ENCODE measurements at regions not wholly inside any gene's neighbourhood (a gene's known extent, or its start where the extent isn't known, plus 50 kb on each side); places are given as distances from the start of the nearest gene placed in this dataset.

DNA sequence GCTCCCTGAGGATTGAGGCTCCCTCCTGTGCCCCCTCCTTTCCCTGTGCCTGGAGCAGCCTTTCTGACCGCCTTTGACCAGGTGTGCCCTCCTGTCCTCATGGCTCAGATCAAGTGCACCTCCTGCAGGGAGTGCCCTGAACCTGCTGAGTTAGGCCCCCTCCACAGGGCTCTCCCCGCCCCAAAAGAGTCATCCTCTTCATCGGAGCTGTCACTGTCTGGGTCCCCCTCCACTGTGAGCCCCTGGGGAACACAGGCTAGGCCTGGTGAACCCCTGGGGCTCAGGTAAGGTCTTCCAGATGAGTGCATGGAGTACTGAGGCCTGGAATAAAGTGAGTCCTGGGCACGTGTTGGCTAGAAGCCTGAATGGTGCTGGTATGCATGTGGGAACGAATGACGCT, 173.5 kb downstream of the INHBB start:
- H3K27ac ChIP-seq, result no peak overlapping the region
- TF ChIP-seq, protein P1, sequence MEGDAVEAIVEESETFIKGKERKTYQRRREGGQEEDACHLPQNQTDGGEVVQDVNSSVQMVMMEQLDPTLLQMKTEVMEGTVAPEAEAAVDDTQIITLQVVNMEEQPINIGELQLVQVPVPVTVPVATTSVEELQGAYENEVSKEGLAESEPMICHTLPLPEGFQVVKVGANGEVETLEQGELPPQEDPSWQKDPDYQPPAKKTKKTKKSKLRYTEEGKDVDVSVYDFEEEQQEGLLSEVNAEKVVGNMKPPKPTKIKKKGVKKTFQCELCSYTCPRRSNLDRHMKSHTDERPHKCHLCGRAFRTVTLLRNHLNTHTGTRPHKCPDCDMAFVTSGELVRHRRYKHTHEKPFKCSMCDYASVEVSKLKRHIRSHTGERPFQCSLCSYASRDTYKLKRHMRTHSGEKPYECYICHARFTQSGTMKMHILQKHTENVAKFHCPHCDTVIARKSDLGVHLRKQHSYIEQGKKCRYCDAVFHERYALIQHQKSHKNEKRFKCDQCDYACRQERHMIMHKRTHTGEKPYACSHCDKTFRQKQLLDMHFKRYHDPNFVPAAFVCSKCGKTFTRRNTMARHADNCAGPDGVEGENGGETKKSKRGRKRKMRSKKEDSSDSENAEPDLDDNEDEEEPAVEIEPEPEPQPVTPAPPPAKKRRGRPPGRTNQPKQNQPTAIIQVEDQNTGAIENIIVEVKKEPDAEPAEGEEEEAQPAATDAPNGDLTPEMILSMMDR (conservative IDR thresholded peaks at IDR 0.05; ENCODE audit: low read depth), result no peak
- CTCF ChIA-PET, result no interaction called here
- no peak for DNase-seq (ENCODE audit: low spot score)
- POLR2A ChIA-PET (ENCODE audit: low non-redundant PET), result no interaction called here

DNA sequence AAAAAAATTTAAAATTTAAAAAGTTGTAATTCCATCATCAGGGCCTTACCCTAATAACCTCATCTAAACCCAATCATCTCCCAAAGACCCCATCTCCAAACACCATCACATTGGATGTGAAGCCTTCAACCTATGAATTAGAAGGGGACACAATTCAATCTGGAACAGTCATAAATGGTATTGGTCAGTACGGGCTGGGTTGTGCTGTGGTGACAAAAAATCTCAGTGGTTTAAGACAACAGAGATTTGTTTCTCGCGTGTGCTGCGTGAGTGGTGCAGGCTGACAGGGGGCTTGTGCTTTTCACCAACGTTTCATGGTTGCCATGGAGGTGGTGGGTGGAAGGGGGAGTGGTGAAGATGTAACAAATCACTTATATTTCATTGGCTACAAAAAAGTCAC, 174.5 kb downstream of the INHBB start:
- TF ChIP-seq, protein P1 (conservative IDR thresholded peaks at IDR 0.05; ENCODE audit: low read depth), result no peak
- ChIA-PET CTCF (interaction anchor here (0.9 to 1.2 kb wide), 2 partner anchors 12 to 108 kb away, joined by 3 to 4 read pairs; no protein-coding TSS in a partner anchor), POLR2A (ENCODE audit: low non-redundant PET) (no interaction called here)
- H3K27ac ChIP-seq, result no peak overlapping the region
- DNase-seq (ENCODE audit: low spot score), result no peak

DNA sequence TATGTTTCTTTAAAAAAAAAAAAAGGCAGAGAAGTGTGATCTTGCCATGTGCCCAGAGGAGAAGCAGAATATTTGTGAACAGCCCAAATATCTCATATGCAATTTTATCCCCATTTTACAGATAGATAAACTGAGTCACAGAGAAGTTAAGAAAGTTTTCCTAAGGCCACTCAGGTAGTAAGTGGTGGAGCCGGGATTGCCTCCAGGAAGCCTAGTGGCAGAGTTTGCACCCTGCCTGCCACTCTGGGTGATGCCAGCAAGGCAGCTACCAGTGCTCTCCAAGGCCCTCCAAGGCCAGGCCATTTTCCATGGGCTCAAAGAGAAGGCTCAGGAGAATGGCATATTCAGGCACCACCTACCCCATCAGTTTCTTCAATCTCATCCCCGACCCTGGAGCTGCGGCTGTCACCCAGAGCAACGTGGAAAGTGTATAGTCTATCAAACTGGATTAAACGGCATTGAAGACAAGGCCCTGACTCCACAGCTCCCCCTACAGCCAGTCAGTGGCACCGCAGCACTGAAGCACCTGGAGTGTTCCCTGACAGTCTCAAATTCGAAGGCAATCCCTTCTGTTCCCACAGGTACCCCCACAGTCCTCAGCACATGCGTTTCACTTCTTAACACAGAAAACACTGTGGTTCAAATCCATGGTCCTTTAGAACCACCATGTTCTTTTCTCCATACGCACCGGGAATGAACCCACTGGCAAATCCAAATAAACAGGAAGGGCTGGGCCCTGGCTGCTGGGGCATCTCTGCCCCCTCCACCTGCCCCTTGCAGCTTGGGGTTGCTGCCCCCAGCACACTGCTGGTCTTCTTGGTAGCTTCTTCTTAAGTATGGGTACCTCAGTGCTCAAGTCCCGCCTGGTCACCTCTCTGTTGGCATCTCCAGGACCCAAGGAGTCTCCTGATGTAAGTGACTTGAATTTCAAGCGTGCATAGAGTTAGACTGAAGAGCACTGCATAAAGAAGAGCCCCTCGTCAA, 175.3 kb downstream of the INHBB start:
- no peak overlapping the region for H3K27ac ChIP-seq
- CTCF ChIA-PET, result interaction anchor here (0.9 to 1.3 kb wide), 4 partner anchors 8 to 109 kb away, joined by 3 to 4 read pairs (median 3); no protein-coding TSS in a partner anchor
- DNase-seq (ENCODE audit: low spot score), result peak; percentile 24
- POLR2A ChIA-PET (ENCODE audit: low non-redundant PET), result no interaction called here
- TF ChIP-seq, protein P1 (conservative IDR thresholded peaks at IDR 0.05; ENCODE audit: low read depth), result peak; percentile 62

DNA sequence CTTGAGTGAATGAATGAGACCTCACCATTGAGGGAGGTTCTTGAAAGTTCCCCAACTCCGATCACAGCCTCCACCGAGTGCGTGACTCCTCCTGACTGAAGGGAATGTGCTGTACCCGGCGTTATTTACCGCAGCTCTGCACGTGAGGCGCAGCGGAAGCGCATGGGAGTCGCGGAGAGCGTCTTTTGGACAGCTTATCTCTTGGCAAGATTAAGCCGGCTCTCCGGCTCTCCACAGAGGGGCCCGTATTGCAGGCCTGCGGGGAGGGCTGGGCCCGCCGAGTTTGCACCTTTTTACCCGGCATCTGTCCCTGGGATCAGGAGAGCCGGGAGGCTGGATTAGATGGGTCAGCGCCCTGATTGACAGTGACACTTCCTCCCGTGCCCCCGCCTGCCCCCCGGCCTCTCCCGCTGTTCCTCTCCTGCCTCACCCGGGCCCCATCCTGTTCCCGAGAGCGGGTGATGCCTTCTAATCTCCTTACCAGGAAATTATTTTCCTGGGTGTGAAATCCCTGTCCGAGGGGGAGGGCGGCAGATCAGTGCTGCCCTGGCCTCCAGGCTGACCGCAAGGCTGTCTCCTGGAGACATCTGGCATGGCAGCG, 176.3 kb downstream of the INHBB start:
- H3K27ac ChIP-seq, result no peak overlapping the region

DNA sequence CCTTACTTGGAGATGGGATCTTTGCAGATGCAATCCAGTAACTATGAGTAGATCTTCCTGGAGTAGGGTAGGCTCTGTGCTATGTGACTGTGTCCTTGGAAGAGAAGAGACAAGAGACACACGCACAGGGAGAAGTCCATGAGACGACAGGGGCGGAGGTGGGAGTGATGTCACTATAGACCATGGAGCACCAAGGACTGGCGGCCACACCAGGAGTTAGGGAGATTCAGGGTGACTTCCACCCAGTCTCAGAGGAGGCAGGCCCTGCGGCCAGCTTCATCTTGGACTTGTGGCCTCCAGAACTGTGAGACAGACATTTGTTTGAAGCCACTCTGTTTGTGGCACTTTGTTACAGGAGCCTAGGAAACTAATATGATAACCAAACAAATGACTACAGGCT, 177.8 kb downstream of the INHBB start:
- CTCF ChIA-PET, result interaction anchor here (0.6 kb wide), 1 partner anchor 736 kb away, joined by 3 read pairs; no protein-coding TSS in a partner anchor
- POLR2A ChIA-PET (ENCODE audit: low non-redundant PET), result no interaction called here
- TF ChIP-seq, protein P1 (conservative IDR thresholded peaks at IDR 0.05; ENCODE audit: low read depth), result no peak
- DNase-seq (ENCODE audit: low spot score), result no peak
- no peak overlapping the region for H3K27ac ChIP-seq

More for the DNA sequence above, 176.3 kb downstream of the INHBB start:
- no peak for DNase-seq (ENCODE audit: low spot score)
- CTCF ChIA-PET, result interaction anchor here (1.3 kb wide), 1 partner anchor 12 kb away, joined by 3 read pairs; no protein-coding TSS in a partner anchor
- TF ChIP-seq, protein P1 (conservative IDR thresholded peaks at IDR 0.05; ENCODE audit: low read depth), result no peak
- POLR2A ChIA-PET (ENCODE audit: low non-redundant PET), result no interaction called here

DNA sequence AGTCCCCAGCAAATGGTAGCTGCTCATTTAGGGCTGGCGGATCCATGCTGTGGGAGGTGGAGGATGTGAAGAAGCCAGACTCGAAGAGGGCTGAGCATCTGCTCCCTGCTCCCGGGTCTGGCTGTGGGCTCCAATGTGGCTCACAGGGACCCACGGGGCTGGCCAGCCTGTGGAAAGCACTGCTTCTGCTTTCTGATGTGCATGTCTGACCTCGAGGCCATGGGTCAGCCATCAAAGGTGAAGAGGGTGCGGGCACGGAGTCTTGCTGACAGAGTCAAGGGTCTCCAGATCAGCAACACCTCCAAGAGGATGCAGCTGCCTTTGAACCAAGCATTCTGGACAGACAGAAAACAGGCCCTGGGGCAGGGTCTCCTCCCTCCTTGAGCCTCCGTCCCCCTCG, 178.2 kb downstream of the INHBB start:
- TF ChIP-seq, protein P1 (conservative IDR thresholded peaks at IDR 0.05; ENCODE audit: low read depth), result no peak
- no peak for DNase-seq (ENCODE audit: low spot score)
- ChIA-PET POLR2A (ENCODE audit: low non-redundant PET) (no interaction called here), CTCF (interaction anchor here (0.6 kb wide), 1 partner anchor 735 kb away, joined by 3 read pairs; no protein-coding TSS in a partner anchor)
- H3K27ac ChIP-seq, result no peak overlapping the region
